SK-N-SH (cell line): ENCODE measurements at regions not wholly inside any gene's neighbourhood (a gene's known extent, or its start where the extent isn't known, plus 50 kb on each side); places are given as distances from the start of the nearest gene placed in this dataset.

Experiments used
- CTCF ChIA-PET: fragments of 300-600, 350-600 bp; formaldehyde crosslinking; extraction: SDS; loops from one replicate; lab custom pipeline; 2021; lab: Yijun Ruan, JAX
- POLR2A ChIA-PET: fragments of 350-600 bp; sonication (Branson Sonifier 250); formaldehyde crosslinking; extraction: SDS; loops from one replicate; lab custom pipeline; 2020; ENCODE audit warnings: antibody characterized with exemption, inconsistent platforms; lab: Yijun Ruan, JAX
- DNase-seq: peaks from one replicate; pipeline ENCODE4 v3.0.0; 2012
- H2AFZ ChIP-seq: fragments of 200-600 bp; sonication (generic); 2 replicates; pipeline ENCODE4 v1.8.1; 2016; ENCODE audit warnings: antibody characterized with exemption, mild to moderate bottlenecking, low read depth
- H3F3A ChIP-seq: fragments of 200-600 bp; sonication (generic); replicated peaks from 2 replicates; pipeline ENCODE3; 2016; ENCODE audit warnings: antibody characterized with exemption, mild to moderate bottlenecking; ENCODE audit not compliant: insufficient read depth
- H3K27ac ChIP-seq, 2 experiments: fragments of 200-500 bp in 1 of 2; fragments of 200-600 bp in 1 of 2; sonication (Bioruptor generic) in 1 of 2; sonication (generic), shearing (Covaris generic) in 1 of 2; 2 replicates each; pipeline versions ENCODE4 v1.5.1 to v1.6.1; 2014 to 2016; ENCODE audit warnings: low read depth in 2 of 2, inconsistent platforms in 1 of 2, low read length in 1 of 2, mild to moderate bottlenecking in 1 of 2, mixed read lengths in 1 of 2
- H3K27me3 ChIP-seq: fragments of 200-600 bp; sonication (generic), shearing (Covaris generic); 2 replicates; pipeline ENCODE4 v1.6.1; 2016; ENCODE audit warnings: mixed run types; ENCODE audit not compliant: insufficient read depth
- H3K36me3 ChIP-seq, 2 experiments: fragments of 200-500 bp in 1 of 2; fragments of 200-600 bp in 1 of 2; sonication (Bioruptor generic) in 1 of 2; sonication (generic) in 1 of 2; replicated peaks in 1 of 2; 2 replicates each; pipeline versions ENCODE3 to v1.5.1; 2014 to 2016; ENCODE audit warnings: low read length in 1 of 2, mild to moderate bottlenecking in 1 of 2; ENCODE audit not compliant: insufficient read depth in 2 of 2, control insufficient read depth in 1 of 2
- H3K4me1 ChIP-seq, 2 experiments: fragments of 200-500 bp in 1 of 2; fragments of 200-600 bp in 1 of 2; sonication (Bioruptor generic) in 1 of 2; sonication (generic), shearing (Covaris generic) in 1 of 2; 2 replicates each; pipeline versions ENCODE4 v1.5.1 to v1.6.1; 2014 to 2016; ENCODE audit warnings: low read depth in 1 of 2, low read length in 1 of 2, mixed run types in 1 of 2; ENCODE audit not compliant: insufficient read depth in 2 of 2, control insufficient read depth in 1 of 2
- H3K4me2 ChIP-seq: fragments of 200-600 bp; sonication (generic), shearing (Covaris generic); 2 replicates; pipeline ENCODE4 v1.6.1; 2017; ENCODE audit warnings: mixed run types
- H3K4me3 ChIP-seq, 2 experiments: fragments of 200-500 bp in 1 of 2; fragments of 200-600 bp in 1 of 2; sonication (Bioruptor generic) in 1 of 2; sonication (generic), shearing (Covaris generic) in 1 of 2; 2 replicates each; pipeline versions ENCODE4 v1.5.1 to v1.8.1; 2014 to 2016; ENCODE audit warnings: low read depth in 2 of 2, inconsistent platforms in 1 of 2, low read length in 1 of 2, mild to moderate bottlenecking in 1 of 2, mixed read lengths in 1 of 2, moderate library complexity in 1 of 2
- H3K79me2 ChIP-seq: fragments of 200-600 bp; sonication (generic); 2 replicates; pipeline ENCODE4 v1.8.1; 2017; ENCODE audit warnings: mild to moderate bottlenecking; ENCODE audit not compliant: insufficient read depth
- H3K9ac ChIP-seq: fragments of 200-600 bp; sonication (generic); 2 replicates; pipeline ENCODE4 v1.6.1; 2017; ENCODE audit warnings: mixed run types
- H3K9me2 ChIP-seq: fragments of 200-600 bp; sonication (generic); 2 replicates; pipeline ENCODE4 v1.6.1; 2017; ENCODE audit warnings: mixed run types
- H3K9me3 ChIP-seq: fragments of 200-600 bp; sonication (generic); 2 replicates; pipeline ENCODE4 v1.6.1; 2017; ENCODE audit warnings: mixed run types, mild to moderate bottlenecking, moderate library complexity
- H4K20me1 ChIP-seq: fragments of 200-600 bp; sonication (generic); 2 replicates; pipeline ENCODE4 v1.6.1; 2017; ENCODE audit warnings: mild to moderate bottlenecking, mixed run types; ENCODE audit not compliant: insufficient read depth
- CHD2 ChIP-seq: fragments of 150-350 bp; IDR thresholded peaks from 2 replicates; pipeline ENCODE4 v1.6.1; 2018; ENCODE audit warnings: low read length; ENCODE audit not compliant: partially characterized antibody
- EZH2phosphoT487 ChIP-seq: fragments of 200-600 bp; sonication (generic); IDR thresholded peaks from 2 replicates; pipeline ENCODE4 v1.6.1; 2017; ENCODE audit warnings: low read depth, mixed run types, mild to moderate bottlenecking, antibody characterized with exemption, moderate library complexity, borderline replicate concordance
- FOSL2 ChIP-seq: IDR thresholded peaks from 2 replicates; pipeline ENCODE4 v1.4.0; 2012; ENCODE audit warnings: low read depth, mild to moderate bottlenecking, moderate library complexity, borderline replicate concordance
- FOXJ3 ChIP-seq: sonication (generic); formaldehyde crosslinking; IDR thresholded peaks from 2 replicates; pipeline ENCODE4 v1.5.1; 2020; ENCODE audit warnings: mild to moderate bottlenecking, missing genetic modification reagents
- FOXM1 ChIP-seq: IDR thresholded peaks from 2 replicates; pipeline ENCODE4 v1.4.0; 2012; ENCODE audit warnings: low read depth, mild to moderate bottlenecking
- IRF3 ChIP-seq: fragments of 150-350 bp; IDR thresholded peaks from 2 replicates; pipeline ENCODE4 v1.6.1; 2016; ENCODE audit warnings: mild to moderate bottlenecking, low read depth, low read length
- MAX ChIP-seq: IDR thresholded peaks from 2 replicates; pipeline ENCODE4 v1.4.0; 2012; ENCODE audit warnings: low read depth
- MEF2A ChIP-seq: IDR thresholded peaks from 2 replicates; pipeline ENCODE4 v1.4.0; 2012; ENCODE audit warnings: low read depth, borderline replicate concordance
- MXI1 ChIP-seq: IDR thresholded peaks from 2 replicates; pipeline ENCODE4 v1.6.1; 2012; ENCODE audit warnings: mild to moderate bottlenecking, low read depth, low read length, improper control_type of control experiment
- NFIC ChIP-seq: IDR thresholded peaks from 2 replicates; pipeline ENCODE4 v1.4.0; 2012; ENCODE audit warnings: borderline replicate concordance
- PBX3 ChIP-seq: IDR thresholded peaks from 2 replicates; pipeline ENCODE4; 2012
- RAD21 ChIP-seq: IDR thresholded peaks from 2 replicates; pipeline ENCODE4 v1.6.1; 2012; ENCODE audit warnings: mild to moderate bottlenecking, low read length
- RCOR1 ChIP-seq: fragments of 150-350 bp; IDR thresholded peaks from 2 replicates; pipeline ENCODE4 v1.6.1; 2017; ENCODE audit warnings: antibody characterized with exemption, low read length
- REST ChIP-seq: IDR thresholded peaks from 2 replicates; pipeline ENCODE4 v1.6.1; 2012; ENCODE audit warnings: mild to moderate bottlenecking, low read depth, low read length, moderate library complexity
- RXRA ChIP-seq: IDR thresholded peaks from 2 replicates; pipeline ENCODE4 v1.4.0; 2012; ENCODE audit warnings: low read depth, mild to moderate bottlenecking, borderline replicate concordance
- SIN3A ChIP-seq: IDR thresholded peaks from 2 replicates; pipeline ENCODE4 v1.6.1; 2012; ENCODE audit warnings: low read depth, mild to moderate bottlenecking, low read length, moderate library complexity, borderline replicate concordance
- TAF1 ChIP-seq: IDR thresholded peaks from 2 replicates; pipeline ENCODE4 v1.6.1; 2012; ENCODE audit warnings: low read depth, mild to moderate bottlenecking, low read length, moderate library complexity, borderline replicate concordance
- TCF12 ChIP-seq: IDR thresholded peaks from 2 replicates; pipeline ENCODE4 v1.4.0; 2012
- USF1 ChIP-seq: IDR thresholded peaks from 2 replicates; pipeline ENCODE4 v1.4.0; 2012; ENCODE audit warnings: low read depth, borderline replicate concordance
- USF2 ChIP-seq: fragments of 150-350 bp; IDR thresholded peaks from 2 replicates; pipeline ENCODE4 v1.6.1; 2017; ENCODE audit warnings: antibody characterized with exemption, low read length, low read depth, borderline replicate concordance
- WGBS: methylation state at CpG from one replicate; pipeline ENCODE4 v1.1.6; 2017; ENCODE audit warnings: low lambda C conversion rate; 5-methylcytosine and 5-hydroxymethylcytosine counted together

GRCh38 chr3:31170932-31171670, 276.6 kb upstream of the GADL1 start:
- no peak overlapping the region for H3K4me3 ChIP-seq
- no peak overlapping the region for H3K4me2 ChIP-seq
- H3K9me3 ChIP-seq, result no peaks in the 10 kb centered on the region
- H3K36me3 ChIP-seq, result no peaks in the 10 kb centered on the region
- H3K4me1 ChIP-seq, result no peaks in the 10 kb centered on the region; a peak in 2 of 4 replicates
- no peaks in the 10 kb centered on the region for H3K27me3 ChIP-seq
- ChIA-PET CTCF (interaction anchor here (2.0 kb wide), 1 partner anchor 597 kb away, joined by 4 read pairs; no protein-coding TSS in a partner anchor), POLR2A (no interaction called here)
- TF ChIP-seq USF1 (peak; percentile 47; the same call in 1 of the 2 replicates), RAD21 (no peak)
- no peak for DNase-seq
- H3F3A ChIP-seq, result peaks cover 10% of the 10 kb centered on the region
- H3K79me2 ChIP-seq, result no peaks in the 10 kb centered on the region
- H3K9ac ChIP-seq, result no peak overlapping the region
- no peaks in the 10 kb centered on the region for H3K9me2 ChIP-seq
- H2AFZ ChIP-seq, result peak overlapping the region; percentile 43; the same call in 1 of the 2 replicates
- H4K20me1 ChIP-seq, result no peaks in the 10 kb centered on the region
- H3K27ac ChIP-seq, result no peak overlapping the region; a peak in 2 of 4 replicates
- 49% methylated on average over 2 of the region's 2 CpGs for WGBS

- 71% methylated on average over 4 of the region's 4 CpGs for WGBS
- DNase-seq, result no peak
- ChIA-PET POLR2A (no interaction called here), CTCF (no interaction called here)
- no peak overlapping the region for H3K9ac ChIP-seq
- H3K36me3 ChIP-seq, result no peaks in the 10 kb centered on the region
- H3F3A ChIP-seq, result no peaks in the 10 kb centered on the region
- no peak overlapping the region for H3K4me2 ChIP-seq
- H3K9me2 ChIP-seq, result no peaks in the 10 kb centered on the region
- H3K27me3 ChIP-seq, result no peaks in the 10 kb centered on the region
- no peak overlapping the region for H3K4me3 ChIP-seq
- no peaks in the 10 kb centered on the region for H3K4me1 ChIP-seq
- H3K27ac ChIP-seq, result no peak overlapping the region
- no peak overlapping the region for H2AFZ ChIP-seq
- no peaks in the 10 kb centered on the region for H3K9me3 ChIP-seq
- H3K79me2 ChIP-seq, result no peaks in the 10 kb centered on the region
- no peaks in the 10 kb centered on the region for H4K20me1 ChIP-seq
- TF ChIP-seq TCF12 (no peak), CHD2 (no peak), MXI1 (no peak), FOXJ3 (no peak), NFIC (no peak), REST (no peak), IRF3 (no peak), RXRA (no peak), FOXM1 (no peak), USF2 (no peak), EZH2phosphoT487 (no peak), PBX3 (no peak), MEF2A (no peak), RCOR1 (no peak), FOSL2 (no peak), TAF1 (no peak), MAX (no peak), SIN3A (no peak)
Measured at GRCh38 chr3:31172336-31172735, 277.9 kb upstream of the GADL1 start.
